ENCODE measurements at regions not wholly inside any gene's neighbourhood (a gene's known extent, or its start where the extent isn't known, plus 50 kb on each side); places are given as distances from the start of the nearest gene placed in this dataset.

- no peak for DNase-seq (ENCODE audit: low read depth in 1 of 2, low spot score in 1 of 2)
Measured at GRCh38 chr5:68648944-68649857, 433.6 kb downstream of the PIK3R1 start.

GRCh38 chr5:68652534-68652965 lies 437.0 kb downstream of the PIK3R1 start:
- no peak for DNase-seq (ENCODE audit: low read depth in 1 of 2, low spot score in 1 of 2)

DNA sequence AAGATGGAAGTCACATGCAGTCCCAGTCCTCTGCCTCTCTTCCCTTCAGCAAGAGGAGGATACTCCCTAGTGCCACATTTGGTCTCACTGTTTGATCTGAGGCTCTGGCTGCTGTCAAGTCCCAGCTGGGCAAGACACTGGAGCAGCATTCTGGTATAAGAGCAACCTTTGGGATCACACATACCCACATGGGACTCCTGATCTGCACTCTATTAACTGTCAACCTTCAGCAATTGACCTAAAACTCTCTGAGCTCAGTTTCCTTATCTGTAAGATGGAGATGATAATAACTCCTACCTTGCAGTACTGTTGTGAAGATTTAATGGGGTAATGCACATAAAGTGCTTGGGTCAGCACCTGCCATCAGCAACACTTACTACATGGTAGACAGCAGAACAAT lies 437.9 kb downstream of the PIK3R1 start:
- no peak for DNase-seq (ENCODE audit: low read depth in 1 of 2, low spot score in 1 of 2)

GRCh38 chr5:68657055-68657961 lies 436.5 kb upstream of the SLC30A5 start:
- DNase-seq (ENCODE audit: low read depth in 1 of 2, low spot score in 1 of 2) = no peak

GRCh38 chr5:68658810-68659372 lies 434.9 kb upstream of the SLC30A5 start:
- DNase-seq (ENCODE audit: low read depth in 1 of 2, low spot score in 1 of 2) = no peak

GRCh38 chr5:68659881-68660280 lies 433.9 kb upstream of the SLC30A5 start:
- no peak for DNase-seq (ENCODE audit: low read depth in 1 of 2, low spot score in 1 of 2)

GRCh38 chr5:68661237-68661636 lies 432.6 kb upstream of the SLC30A5 start:
- no peak for DNase-seq (ENCODE audit: low read depth in 1 of 2, low spot score in 1 of 2)

- DNase-seq (ENCODE audit: low read depth in 1 of 2, low spot score in 1 of 2) = no peak
Measured at GRCh38 chr5:68662804-68663307, 431.0 kb upstream of the SLC30A5 start.

DNA sequence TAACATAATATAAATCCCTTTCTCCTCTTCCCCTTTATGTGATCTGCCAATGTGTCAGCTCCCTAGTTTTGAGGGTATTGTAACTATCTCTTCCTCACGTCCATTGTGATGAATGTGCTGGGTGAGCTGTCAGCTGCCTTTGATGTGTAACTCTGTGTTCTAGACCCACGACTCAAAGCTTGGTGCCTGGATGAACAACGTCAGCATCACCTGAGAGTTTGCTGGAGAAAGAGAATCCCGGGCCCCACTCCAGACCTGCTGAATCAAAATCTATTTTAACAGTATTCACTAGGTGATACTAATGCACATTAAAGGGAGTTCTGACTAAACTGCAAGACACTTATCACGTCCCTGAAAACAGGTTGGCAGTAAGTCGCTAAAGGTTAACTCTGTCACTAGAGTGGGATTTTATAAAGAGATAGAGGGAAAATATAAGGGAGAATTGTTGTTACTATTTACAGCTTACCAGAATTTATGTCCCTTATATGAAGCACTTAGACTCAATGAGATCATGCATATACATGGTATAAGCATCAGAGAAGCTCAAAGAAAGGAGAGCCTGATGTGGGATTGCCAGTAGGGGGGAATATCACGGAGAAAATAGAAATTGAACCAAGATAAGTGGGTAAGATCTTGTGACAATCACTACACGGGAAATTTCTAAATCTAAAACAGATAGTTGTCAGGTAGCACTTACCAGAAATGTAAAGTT lies 423.8 kb upstream of the SLC30A5 start:
- DNase-seq (ENCODE audit: low read depth in 1 of 2, low spot score in 1 of 2) = no peak

DNA sequence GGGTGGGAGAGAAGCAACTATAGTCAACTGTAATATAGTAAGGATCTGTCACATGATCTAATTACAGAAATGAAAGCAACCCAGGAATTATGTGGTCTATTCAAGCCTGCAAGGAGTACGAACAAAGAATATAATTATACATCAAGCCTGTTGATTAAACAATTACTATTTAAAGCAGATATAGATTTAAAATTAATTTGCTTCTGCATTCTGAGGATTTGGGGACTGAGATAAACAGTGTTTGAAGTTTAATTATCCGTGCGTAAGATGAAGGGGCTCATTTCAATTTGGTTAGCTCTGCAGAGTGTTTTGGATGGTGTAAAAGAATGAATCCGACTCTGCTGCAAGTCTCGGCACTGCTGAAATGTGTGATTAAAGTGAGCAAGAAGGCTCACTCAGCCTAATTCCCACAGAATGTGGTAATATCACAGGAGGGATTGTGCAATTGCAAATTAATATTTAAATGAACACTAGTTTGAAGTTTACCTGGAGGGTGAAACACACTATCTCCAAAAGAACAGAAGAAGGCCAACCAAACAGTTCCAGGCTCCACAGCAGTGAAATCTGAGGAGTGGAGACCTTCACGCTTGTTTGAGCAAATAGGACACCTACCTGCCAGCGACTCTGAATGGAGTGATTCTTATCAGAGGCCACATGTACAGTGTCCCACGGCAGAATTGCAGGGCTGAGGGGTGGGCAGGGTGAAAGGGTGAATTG lies 420.6 kb upstream of the SLC30A5 start:
- DNase-seq (ENCODE audit: low read depth in 1 of 2, low spot score in 1 of 2) = no peak

DNA sequence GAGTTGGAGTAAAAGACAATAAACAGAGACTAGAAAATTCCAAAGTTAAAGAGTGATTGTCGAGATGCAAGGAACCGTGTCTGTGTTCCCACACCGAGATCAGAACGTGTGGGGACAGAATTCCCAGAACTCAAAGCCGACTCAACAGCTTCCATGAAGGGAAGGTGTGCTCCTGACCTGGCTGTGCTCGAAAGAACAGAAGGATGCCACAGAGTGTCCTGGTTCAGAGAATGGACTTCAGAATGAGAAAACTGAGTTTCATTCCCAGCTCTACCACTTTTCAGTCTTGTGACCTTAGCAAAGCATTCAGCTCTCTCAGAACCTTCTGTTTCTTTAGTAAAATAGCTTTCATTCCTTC lies 420.0 kb upstream of the SLC30A5 start:
- DNase-seq (ENCODE audit: low read depth in 1 of 2, low spot score in 1 of 2) = no peak

GRCh38 chr5:68679041-68679440 lies 414.8 kb upstream of the SLC30A5 start:
- no peak for DNase-seq (ENCODE audit: low read depth in 1 of 2, low spot score in 1 of 2)

DNA sequence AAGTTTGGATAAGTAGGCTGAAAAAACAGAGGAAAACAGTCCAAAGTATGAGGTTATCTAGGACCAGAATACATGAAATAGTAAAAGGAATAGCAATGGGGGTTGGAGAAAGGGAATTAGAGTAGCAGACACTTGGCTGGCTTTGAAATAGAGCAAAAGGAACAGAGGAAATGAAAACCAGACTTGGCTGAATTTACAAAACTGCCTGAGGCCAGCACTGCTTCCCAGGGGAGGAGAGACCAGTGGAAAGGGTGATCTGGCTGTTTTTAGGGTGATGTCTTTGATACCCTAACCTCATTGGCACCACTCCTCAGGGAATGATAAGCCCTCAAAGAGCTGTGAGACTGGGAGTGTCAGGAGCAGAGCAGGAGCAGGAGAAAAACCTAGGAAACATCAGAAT lies 413.4 kb upstream of the SLC30A5 start:
- no peak for DNase-seq (ENCODE audit: low read depth in 1 of 2, low spot score in 1 of 2)

- no peak for DNase-seq (ENCODE audit: low read depth in 1 of 2, low spot score in 1 of 2)
Measured at GRCh38 chr5:68681929-68682328, 411.9 kb upstream of the SLC30A5 start.

GRCh38 chr5:68682400-68683160 lies 411.2 kb upstream of the SLC30A5 start:
- DNase-seq (ENCODE audit: low read depth in 1 of 2, low spot score in 1 of 2) = no peak

DNA sequence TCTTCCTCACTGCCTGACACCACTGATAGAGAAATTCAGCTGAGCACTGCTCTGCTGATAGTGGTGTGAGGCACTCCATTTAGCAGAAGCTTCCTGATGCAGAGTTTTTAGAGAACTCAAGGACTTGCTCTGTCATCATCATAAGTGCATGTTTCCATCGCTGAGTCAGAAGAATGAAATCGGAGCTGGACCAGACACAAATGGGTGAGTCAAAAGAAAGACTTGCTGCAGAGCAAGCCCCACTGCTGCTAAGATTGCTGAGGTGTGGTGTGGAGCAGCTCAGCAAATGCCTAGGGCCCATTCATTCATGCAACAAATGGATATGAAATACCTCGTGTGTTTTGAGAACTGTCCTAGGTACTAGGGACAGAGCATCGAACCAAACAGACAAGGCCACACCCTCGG lies 410.2 kb upstream of the SLC30A5 start:
- DNase-seq (ENCODE audit: low read depth in 1 of 2, low spot score in 1 of 2) = no peak

GRCh38 chr5:68685863-68686262 lies 408.0 kb upstream of the SLC30A5 start:
- no peak for DNase-seq (ENCODE audit: low read depth in 1 of 2, low spot score in 1 of 2)

GRCh38 chr5:68688547-68688946 lies 405.3 kb upstream of the SLC30A5 start:
- DNase-seq (ENCODE audit: low read depth in 1 of 2, low spot score in 1 of 2) = no peak

DNA sequence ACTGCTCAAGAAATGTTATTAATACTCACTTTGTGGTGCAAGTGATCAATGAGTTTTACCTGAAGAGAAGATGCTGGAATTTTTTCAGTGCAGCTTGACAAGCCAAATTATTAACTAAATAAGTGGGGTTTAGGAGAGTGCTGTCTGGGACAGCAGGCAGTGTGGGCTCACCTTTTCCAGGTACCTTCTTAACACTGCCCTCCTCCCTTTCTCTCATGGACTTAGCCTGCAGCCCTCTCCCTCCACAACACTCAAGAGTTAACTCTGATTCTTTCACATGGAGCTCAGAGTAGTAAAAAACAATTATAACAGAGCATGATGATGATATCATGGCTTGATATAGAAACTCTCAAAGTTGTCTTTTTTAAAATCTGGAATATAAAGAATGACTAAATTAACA lies 404.8 kb upstream of the SLC30A5 start:
- DNase-seq (ENCODE audit: low read depth in 1 of 2, low spot score in 1 of 2) = no peak
